Neuron (in vitro differentiated cells): ENCODE measurements at regions not wholly inside any gene's neighbourhood (a gene's known extent, or its start where the extent isn't known, plus 50 kb on each side); places are given as distances from the start of the nearest gene placed in this dataset.

ENCODE experiments used
- H2AFZ ChIP-seq: one replicate; pipeline ENCODE4 v1.6.1; 2013; ENCODE audit warnings: low read depth, mild to moderate bottlenecking, inconsistent platforms, low read length, moderate library complexity
- H3K27me3 ChIP-seq: one replicate; pipeline ENCODE4 v1.6.1; 2013; ENCODE audit warnings: low read length; ENCODE audit not compliant: insufficient read depth
- H3K36me3 ChIP-seq: one replicate; pipeline ENCODE4 v1.6.1; 2013; ENCODE audit warnings: low read length; ENCODE audit not compliant: insufficient read depth
- H3K4me1 ChIP-seq: one replicate; pipeline ENCODE4 v1.6.1; 2013; ENCODE audit warnings: low read length; ENCODE audit not compliant: insufficient read depth
- H3K4me3 ChIP-seq: 2 replicates; pipeline ENCODE4 v1.5.1; 2013; ENCODE audit warnings: mild to moderate bottlenecking, low read length, moderate library complexity
- H3K9me3 ChIP-seq: one replicate; pipeline ENCODE4 v1.6.1; 2013; ENCODE audit warnings: low read length

- H3K4me1 ChIP-seq: no peaks in the 10 kb centered on the region
- no peaks in the 10 kb centered on the region for H3K9me3 ChIP-seq
- H3K4me3 ChIP-seq: no peak overlapping the region
- no peak overlapping the region for H2AFZ ChIP-seq
- no peaks in the 10 kb centered on the region for H3K27me3 ChIP-seq
- no peaks in the 10 kb centered on the region for H3K36me3 ChIP-seq
Observed at GRCh38 chr3:89966877-89967665, 859.6 kb downstream of the EPHA3 start.

GRCh38 chr3:89971329-89971728, 863.9 kb downstream of the EPHA3 start:
- Histone ChIP-seq H3K36me3 (no peaks in the 10 kb centered on the region), H3K27me3 (no peaks in the 10 kb centered on the region), H3K9me3 (no peaks in the 10 kb centered on the region), H2AFZ (no peak overlapping the region), H3K4me3 (no peak overlapping the region), H3K4me1 (no peaks in the 10 kb centered on the region)

GRCh38 chr3:89973156-89973555, 865.7 kb downstream of the EPHA3 start:
- Histone ChIP-seq H3K4me3 (no peak overlapping the region), H2AFZ (no peak overlapping the region), H3K9me3 (no peaks in the 10 kb centered on the region), H3K36me3 (no peaks in the 10 kb centered on the region), H3K4me1 (no peaks in the 10 kb centered on the region), H3K27me3 (no peaks in the 10 kb centered on the region)

GRCh38 chr3:89974903-89975519, 867.6 kb downstream of the EPHA3 start:
- Histone ChIP-seq H3K27me3 (no peaks in the 10 kb centered on the region), H3K4me3 (no peak overlapping the region), H2AFZ (no peak overlapping the region), H3K4me1 (no peaks in the 10 kb centered on the region), H3K9me3 (no peaks in the 10 kb centered on the region), H3K36me3 (no peaks in the 10 kb centered on the region)

DNA sequence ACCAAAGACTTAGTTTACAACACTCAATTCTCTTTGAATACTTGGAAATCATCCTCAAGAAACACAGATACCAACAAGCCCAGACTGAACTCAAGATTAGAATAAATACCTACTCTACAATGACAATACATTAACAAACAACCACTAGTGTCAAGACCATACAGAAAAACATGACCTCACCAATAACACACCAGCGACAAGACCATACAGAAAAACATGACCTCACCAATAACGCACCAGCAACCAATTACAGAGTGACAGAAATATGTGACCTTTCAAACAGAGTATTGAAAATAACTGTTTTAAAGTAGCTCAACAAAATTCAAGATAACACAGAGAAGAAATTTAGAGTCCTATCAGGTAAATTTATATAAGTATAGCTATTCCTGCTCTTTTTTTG, 876.0 kb downstream of the EPHA3 start:
- Histone ChIP-seq H3K4me3 (no peak overlapping the region), H3K4me1 (no peaks in the 10 kb centered on the region), H2AFZ (no peak overlapping the region), H3K9me3 (no peaks in the 10 kb centered on the region), H3K27me3 (no peaks in the 10 kb centered on the region), H3K36me3 (no peaks in the 10 kb centered on the region)

- no peaks in the 10 kb centered on the region for H3K9me3 ChIP-seq
- H3K27me3 ChIP-seq: no peaks in the 10 kb centered on the region
- H3K4me3 ChIP-seq: no peak overlapping the region
- H3K36me3 ChIP-seq: no peaks in the 10 kb centered on the region
- H3K4me1 ChIP-seq: peaks cover 2% of the 10 kb centered on the region
- no peak overlapping the region for H2AFZ ChIP-seq
Observed at GRCh38 chr3:90005281-90005847, 897.9 kb downstream of the EPHA3 start.

DNA sequence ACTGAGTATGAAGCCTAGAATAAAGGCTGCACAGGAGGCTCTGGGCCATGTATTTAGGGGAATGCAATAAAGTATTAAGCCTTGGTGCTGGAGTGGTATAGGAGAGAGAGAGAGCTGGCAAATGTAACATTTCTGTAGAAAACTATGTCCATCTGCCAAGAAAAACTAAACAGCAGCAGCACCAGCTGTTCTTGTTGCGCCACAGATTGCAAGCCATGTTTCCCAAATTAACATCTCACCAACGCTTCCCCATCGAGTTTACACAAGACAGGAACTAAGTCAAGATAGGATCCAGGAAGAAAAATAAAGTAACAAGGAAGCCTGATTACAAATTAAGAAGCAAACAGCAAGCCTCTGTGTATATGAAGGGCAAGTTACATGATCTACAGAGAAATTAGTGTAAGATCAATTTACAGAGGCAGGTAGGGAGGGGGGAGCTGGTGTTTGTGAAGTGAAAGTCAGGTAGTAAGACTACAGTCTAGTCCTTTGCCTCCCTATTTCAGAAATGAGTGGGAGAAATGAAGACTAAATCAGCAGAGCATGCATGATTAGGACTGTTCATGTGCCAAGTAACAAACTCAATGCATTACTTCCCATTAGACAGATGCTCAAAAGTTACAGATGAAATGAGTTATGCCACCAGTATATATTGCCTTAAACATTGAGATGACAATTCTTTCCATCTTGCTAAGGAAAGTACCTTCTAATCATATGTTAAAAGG, 900.5 kb downstream of the EPHA3 start:
- Histone ChIP-seq H2AFZ (no peak overlapping the region), H3K27me3 (no peaks in the 10 kb centered on the region), H3K36me3 (no peaks in the 10 kb centered on the region), H3K9me3 (no peaks in the 10 kb centered on the region), H3K4me1 (peaks cover 9% of the 10 kb centered on the region), H3K4me3 (no peak overlapping the region)

GRCh38 chr3:90010341-90010740, 902.9 kb downstream of the EPHA3 start:
- Histone ChIP-seq H3K4me1 (peaks cover 13% of the 10 kb centered on the region), H3K4me3 (no peak overlapping the region), H3K36me3 (no peaks in the 10 kb centered on the region), H3K9me3 (no peaks in the 10 kb centered on the region), H3K27me3 (no peaks in the 10 kb centered on the region), H2AFZ (no peak overlapping the region)

- H2AFZ ChIP-seq: peak overlapping the region; percentile 30
- H3K27me3 ChIP-seq: no peaks in the 10 kb centered on the region
- H3K36me3 ChIP-seq: no peaks in the 10 kb centered on the region
- H3K4me1 ChIP-seq: peaks cover 21% of the 10 kb centered on the region
- no peaks in the 10 kb centered on the region for H3K9me3 ChIP-seq
- H3K4me3 ChIP-seq: no peak overlapping the region
Observed at GRCh38 chr3:90011131-90011530, 903.7 kb downstream of the EPHA3 start.

- Histone ChIP-seq H3K4me3 (no peak overlapping the region), H3K4me1 (peaks cover 26% of the 10 kb centered on the region), H3K9me3 (no peaks in the 10 kb centered on the region), H3K36me3 (no peaks in the 10 kb centered on the region), H3K27me3 (no peaks in the 10 kb centered on the region), H2AFZ (peak overlapping the region; percentile 30)
Observed at GRCh38 chr3:90011596-90011995, 904.2 kb downstream of the EPHA3 start.

- H3K9me3 ChIP-seq: no peaks in the 10 kb centered on the region
Observed at GRCh38 chr3:90011996-90012395, 904.6 kb downstream of the EPHA3 start.

GRCh38 chr3:90015688-90016356, 908.4 kb downstream of the EPHA3 start:
- Histone ChIP-seq H3K36me3 (no peaks in the 10 kb centered on the region), H3K9me3 (peaks cover 3% of the 10 kb centered on the region), H3K27me3 (no peaks in the 10 kb centered on the region), H3K4me1 (peaks cover 26% of the 10 kb centered on the region), H3K4me3 (no peak overlapping the region), H2AFZ (peak overlapping the region; percentile 57)

More at GRCh38 chr3:90011996-90012395, 904.6 kb downstream of the EPHA3 start:
- no peaks in the 10 kb centered on the region for H3K27me3 ChIP-seq
- no peaks in the 10 kb centered on the region for H3K36me3 ChIP-seq
- H2AFZ ChIP-seq: no peak overlapping the region
- H3K4me3 ChIP-seq: no peak overlapping the region
- H3K4me1 ChIP-seq: peaks cover 28% of the 10 kb centered on the region
